Kidney (tissue), 13 donors: ENCODE measurements at regions not wholly inside any gene's neighbourhood (a gene's known extent, or its start where the extent isn't known, plus 50 kb on each side); places are given as distances from the start of the nearest gene placed in this dataset.

Experiments used
- DNase-seq, 5 donors: peaks; one replicate each; pipeline ENCODE4 v3.0.0-alpha.2; 2013 to 2020
- FAIRE-seq: peaks from 2 replicates; lab custom pipeline; 2012; peaks lifted over from hg19 to GRCh38; lab: Jason Lieb, UNC
- H3K27ac ChIP-seq, 2 donors: one replicate each; pipeline ENCODE4 v1.7.0; 2013; ENCODE audit warnings: low read depth in 2 of 2, low read length in 2 of 2, inconsistent platforms in 1 of 2
- H3K27me3 ChIP-seq: one replicate; pipeline ENCODE4 v1.7.1; 2013; ENCODE audit warnings: low read length, inconsistent platforms; ENCODE audit not compliant: control insufficient read depth, insufficient read depth
- H3K36me3 ChIP-seq, 3 donors: one replicate each; pipeline versions ENCODE4 v1.7.0 to v1.7.1; 2013; ENCODE audit warnings: low read length in 3 of 3, control low read depth in 1 of 3, inconsistent platforms in 1 of 3; ENCODE audit not compliant: insufficient read depth in 3 of 3, control insufficient read depth in 2 of 3
- H3K4me1 ChIP-seq, 3 donors: one replicate each; pipeline versions ENCODE4 v1.7.0 to v1.7.1; 2013; ENCODE audit warnings: low read length in 3 of 3, inconsistent platforms in 1 of 3, low read depth in 1 of 3; ENCODE audit not compliant: control insufficient read depth in 2 of 3, insufficient read depth in 2 of 3
- H3K4me3 ChIP-seq, 3 donors: one replicate each; pipeline versions ENCODE4 v1.7.0 to v1.8.1; 2013; ENCODE audit warnings: low read length in 3 of 3, control low read depth in 1 of 3, inconsistent platforms in 1 of 3
- H3K9ac ChIP-seq, 3 donors: one replicate each; pipeline versions ENCODE4 v1.7.0 to v1.7.1; 2013; ENCODE audit warnings: low read length in 3 of 3, control low read depth in 1 of 3, inconsistent platforms in 1 of 3
- H3K9me3 ChIP-seq, 3 donors: one replicate each; pipeline versions ENCODE4 v1.7.0 to v1.7.1; 2013; ENCODE audit warnings: low read length in 3 of 3, control low read depth in 1 of 3, inconsistent platforms in 1 of 3; ENCODE audit not compliant: control insufficient read depth in 2 of 3, insufficient read depth in 1 of 3
- CTCF ChIP-seq: IDR thresholded peaks from 3 replicates; pipeline ENCODE4 v1.5.1; 2012; ENCODE audit warnings: mild to moderate bottlenecking, moderate library complexity, borderline replicate concordance; ENCODE audit not compliant: insufficient read depth; ENCODE audit errors: extremely low read depth
- intact Hi-C: fragments of 100-400 bp; cut with DNase I; formaldehyde crosslinking; loops from one replicate; pipeline ENCODE4 v1.11.1; 2022
- donor health status: control.
- donor health status: control.
- donor health status: control.
- donor health status: control.
- donor health status: control.
- donor health status: DM: yes; HTN: yes; CAD: no.
- donor health status: Normal renal cell carcinoma (clear cell type).

- Histone ChIP-seq H3K4me1 (peaks cover 0 to 23% (median 11%) of the 10 kb centered on the region in 3 donors), H3K9ac (no peak overlapping the region), H3K4me3 (peak overlapping the region in 2 of 3 donors; percentile 89 to 99), H3K27me3 (no peaks in the 10 kb centered on the region), H3K9me3 (no peaks in the 10 kb centered on the region), H3K27ac (no peak overlapping the region), H3K36me3 (no peaks in the 10 kb centered on the region)
- FAIRE-seq (peak; percentile 8), DNase-seq (no peak)
- intact Hi-C loops = no loop called here
- no peak for TF ChIP-seq CTCF
Observed at GRCh38 chr3:72444656-72445223, 403.5 kb downstream of the SHQ1 start.

DNA sequence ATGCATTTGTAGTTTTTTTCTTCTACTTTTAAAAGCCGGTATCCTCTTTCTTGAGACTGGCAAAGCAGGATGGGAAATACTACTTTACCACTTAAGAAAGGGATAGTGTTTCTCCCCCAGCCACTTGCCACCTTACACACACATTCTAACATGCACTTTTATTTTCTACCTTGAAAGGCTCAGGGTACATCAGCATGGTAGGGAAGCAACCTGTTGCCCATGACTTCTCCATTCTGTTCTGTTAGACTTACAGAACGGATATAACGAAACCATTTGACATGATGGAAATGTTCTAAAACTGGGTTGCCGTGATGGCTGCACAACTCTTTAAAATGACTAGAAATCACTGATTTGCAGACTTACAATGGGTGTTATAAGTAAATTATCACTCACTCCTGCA, 405.5 kb downstream of the SHQ1 start:
- TF ChIP-seq CTCF = no peak
- intact Hi-C loops = no loop called here
- Histone ChIP-seq H3K36me3 (peaks cover 0 to 4% (median 0%) of the 10 kb centered on the region in 3 donors), H3K27me3 (no peaks in the 10 kb centered on the region), H3K9ac (no peak overlapping the region), H3K27ac (no peak overlapping the region), H3K4me1 (peaks cover 0 to 27% (median 21%) of the 10 kb centered on the region in 3 donors), H3K9me3 (no peaks in the 10 kb centered on the region), H3K4me3 (no peak overlapping the region)
- no peak for FAIRE-seq
- DNase-seq = no peak

DNA sequence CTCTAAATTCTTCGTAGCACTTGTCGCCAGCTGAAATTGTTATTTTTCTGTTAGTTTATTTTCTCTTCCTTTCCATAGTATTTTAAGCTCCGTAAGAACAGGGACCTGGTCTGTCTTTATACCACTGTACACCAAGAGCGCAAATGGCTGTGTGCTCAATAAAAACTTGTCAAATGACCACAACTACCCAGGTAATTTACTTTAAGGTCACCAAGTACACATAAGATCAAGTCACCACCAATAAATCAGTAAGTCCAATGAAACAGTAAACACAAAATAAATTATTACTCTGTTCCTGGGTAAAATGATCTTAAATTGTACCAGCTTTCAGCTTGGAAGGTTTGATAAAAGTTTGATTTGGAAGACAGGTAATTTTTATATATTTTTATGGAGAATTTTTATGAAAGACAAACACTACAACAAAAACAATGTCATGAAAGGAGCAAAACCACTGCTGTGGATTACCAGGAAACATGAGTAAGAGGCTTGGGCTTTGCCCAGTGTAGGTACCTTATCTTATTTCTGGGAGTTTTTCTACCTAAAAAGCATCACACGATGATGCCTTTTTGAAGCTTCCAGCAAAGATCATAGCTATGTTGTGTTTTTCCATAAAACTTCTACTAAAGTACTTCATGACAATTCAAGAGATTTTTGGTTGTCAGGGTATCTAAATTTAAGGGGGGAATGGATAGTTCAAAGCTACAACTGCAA, 406.8 kb downstream of the SHQ1 start:
- Histone ChIP-seq H3K27ac (no peak overlapping the region), H3K4me3 (no peak overlapping the region), H3K27me3 (no peaks in the 10 kb centered on the region), H3K4me1 (peaks cover 0 to 31% (median 18%) of the 10 kb centered on the region in 3 donors), H3K9me3 (no peaks in the 10 kb centered on the region), H3K9ac (no peak overlapping the region), H3K36me3 (peaks cover 0 to 4% (median 0%) of the 10 kb centered on the region in 3 donors)
- no peak for TF ChIP-seq CTCF
- DNase-seq (peak in 1 of 5 donors; percentile 26), FAIRE-seq (no peak)
- intact Hi-C loops = no loop called here
